Mesodermal cell (in vitro differentiated cells): ENCODE measurements at regions not wholly inside any gene's neighbourhood (a gene's known extent, or its start where the extent isn't known, plus 50 kb on each side); places are given as distances from the start of the nearest gene placed in this dataset.
A peak's percentile ranks its signal among the peaks of the same experiment; 100 is the strongest.

Experiments
- H3K27ac ChIP-seq: 2 replicates; pipeline ENCODE4 v1.7.0; 2013; ENCODE audit warnings: mild to moderate bottlenecking, low read depth, low read length, moderate library complexity; ENCODE audit not compliant: severe bottlenecking
- H3K36me3 ChIP-seq: 2 replicates; pipeline ENCODE4 v1.7.1; 2013; ENCODE audit warnings: mild to moderate bottlenecking, low read length, moderate library complexity; ENCODE audit not compliant: control insufficient read depth, insufficient read depth
- H3K4me1 ChIP-seq: one replicate; pipeline ENCODE4 v1.7.1; 2013; ENCODE audit warnings: mild to moderate bottlenecking, low read length; ENCODE audit not compliant: insufficient read depth, control insufficient read depth, poor library complexity, severe bottlenecking
- H3K4me3 ChIP-seq: 2 replicates; pipeline ENCODE4 v1.7.0; 2013; ENCODE audit warnings: low read length, control low read depth, mild to moderate bottlenecking; ENCODE audit not compliant: insufficient read depth, poor library complexity, severe bottlenecking; ENCODE audit errors: extremely low read depth
- H3K9me3 ChIP-seq: 2 replicates; pipeline ENCODE4 v1.7.1; 2013; ENCODE audit warnings: mild to moderate bottlenecking, low read length, moderate library complexity; ENCODE audit not compliant: control insufficient read depth
- WGBS, 2 experiments: methylation state at CpG; one replicate each; pipeline ENCODE4 v1.1.5; 2013; ENCODE audit warnings: missing lambda C conversion rate in 2 of 2; ENCODE audit not compliant: insufficient coverage in 2 of 2; 5-methylcytosine and 5-hydroxymethylcytosine counted together

DNA sequence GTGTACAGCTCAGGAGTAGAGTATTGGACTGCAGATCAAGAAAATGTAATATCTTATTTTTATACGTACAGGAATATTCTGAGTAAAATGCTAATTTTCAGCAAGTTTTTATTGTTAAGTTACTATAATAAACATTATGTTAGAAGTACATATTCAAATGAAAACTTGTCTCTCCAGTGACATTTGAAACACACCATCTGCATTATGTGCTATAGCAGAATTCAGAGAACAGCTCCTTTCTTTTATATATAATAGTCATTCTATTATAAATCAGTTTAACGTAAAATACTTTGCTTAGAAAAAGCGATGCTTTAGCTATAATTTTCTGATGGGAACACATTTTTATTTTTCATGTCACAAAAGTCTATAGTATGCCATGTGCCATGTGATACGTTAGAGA, 249.0 kb downstream of the PTPRC start:
- no CpG with 5 or more reads among the region's 4 CpGs for WGBS, 2 experiments
- Histone ChIP-seq H3K4me3 (no peak overlapping the region), H3K4me1 (peaks cover 20% of the 10 kb centered on the region), H3K9me3 (no peaks in the 10 kb centered on the region), H3K36me3 (no peaks in the 10 kb centered on the region), H3K27ac (no peak overlapping the region)

DNA sequence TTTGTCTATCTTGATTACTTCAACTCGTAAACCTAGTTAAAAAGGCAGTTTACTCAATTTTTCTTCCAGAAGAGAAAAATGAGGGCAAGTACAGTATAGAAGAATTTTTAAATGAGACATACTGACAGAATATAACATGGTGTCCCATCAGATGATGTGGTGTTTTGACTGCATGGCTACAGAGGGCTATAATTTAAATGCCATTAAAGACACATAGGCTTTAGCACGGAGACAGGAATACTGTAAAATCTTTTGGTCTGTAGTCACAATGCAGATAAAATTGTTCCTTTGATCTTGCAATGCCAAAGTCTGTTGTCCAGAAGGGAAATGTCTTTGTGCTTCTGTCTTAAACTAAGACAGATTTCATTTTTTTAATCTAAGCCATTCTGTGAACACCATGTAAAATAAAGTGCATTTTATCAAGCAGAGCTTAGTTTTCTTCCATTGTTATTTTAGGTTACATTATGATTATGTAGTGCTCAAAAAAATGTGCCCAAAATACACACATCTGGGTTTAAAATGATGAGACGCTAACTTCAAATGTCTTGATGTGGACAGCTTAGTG, 249.6 kb downstream of the PTPRC start:
- no peak overlapping the region for H3K4me3 ChIP-seq
- H3K4me1 ChIP-seq = peaks cover 26% of the 10 kb centered on the region
- no peaks in the 10 kb centered on the region for H3K36me3 ChIP-seq
- WGBS, 2 experiments = 100% methylated on average over 1 of the region's 3 CpGs
- no peak overlapping the region for H3K27ac ChIP-seq
- no peaks in the 10 kb centered on the region for H3K9me3 ChIP-seq

DNA sequence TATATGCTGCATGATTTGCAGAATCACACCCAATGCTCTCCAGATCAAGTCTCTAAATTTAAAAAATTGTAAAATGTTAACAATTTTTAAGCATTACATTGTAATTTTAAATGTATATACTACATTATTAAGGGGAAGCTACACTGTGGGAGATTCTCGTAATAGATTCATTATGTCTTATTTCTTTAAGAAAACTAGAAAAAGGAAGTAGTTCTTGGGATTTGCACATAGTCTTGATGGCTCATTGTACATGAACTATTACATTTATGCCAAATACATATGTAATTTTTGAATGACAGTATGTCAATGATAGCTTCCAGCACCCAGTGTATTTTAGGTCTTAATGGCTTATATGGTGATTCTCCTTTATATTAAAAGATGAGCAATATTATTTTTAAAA, 250.3 kb downstream of the PTPRC start:
- Histone ChIP-seq H3K27ac (no peak overlapping the region), H3K36me3 (no peaks in the 10 kb centered on the region), H3K9me3 (no peaks in the 10 kb centered on the region), H3K4me3 (no peak overlapping the region), H3K4me1 (peaks cover 30% of the 10 kb centered on the region)
- WGBS, 2 experiments = no CpG with 5 or more reads among the region's 1 CpG

DNA sequence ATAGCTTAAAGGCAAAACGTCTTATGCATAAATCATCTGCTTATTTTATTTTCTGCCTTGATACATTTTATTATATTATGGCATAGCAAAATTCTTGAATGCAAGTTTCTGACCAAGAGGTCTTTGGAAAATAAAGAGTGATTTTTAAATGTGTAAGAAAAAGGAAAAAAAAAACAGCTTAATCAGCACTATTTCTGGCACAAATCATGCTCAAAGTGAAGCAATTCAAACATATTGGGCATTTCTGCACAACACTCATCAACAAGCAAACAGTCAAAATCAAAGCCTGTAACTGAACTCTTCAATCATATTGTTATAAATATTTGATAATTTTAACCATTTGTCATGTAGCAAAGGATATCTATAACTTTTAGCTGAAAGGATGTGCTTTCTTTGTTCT, 250.9 kb downstream of the PTPRC start:
- H3K4me1 ChIP-seq = peaks cover 30% of the 10 kb centered on the region
- WGBS, 2 experiments = no CpG with 5 or more reads among the region's 1 CpG
- no peak overlapping the region for H3K27ac ChIP-seq

DNA sequence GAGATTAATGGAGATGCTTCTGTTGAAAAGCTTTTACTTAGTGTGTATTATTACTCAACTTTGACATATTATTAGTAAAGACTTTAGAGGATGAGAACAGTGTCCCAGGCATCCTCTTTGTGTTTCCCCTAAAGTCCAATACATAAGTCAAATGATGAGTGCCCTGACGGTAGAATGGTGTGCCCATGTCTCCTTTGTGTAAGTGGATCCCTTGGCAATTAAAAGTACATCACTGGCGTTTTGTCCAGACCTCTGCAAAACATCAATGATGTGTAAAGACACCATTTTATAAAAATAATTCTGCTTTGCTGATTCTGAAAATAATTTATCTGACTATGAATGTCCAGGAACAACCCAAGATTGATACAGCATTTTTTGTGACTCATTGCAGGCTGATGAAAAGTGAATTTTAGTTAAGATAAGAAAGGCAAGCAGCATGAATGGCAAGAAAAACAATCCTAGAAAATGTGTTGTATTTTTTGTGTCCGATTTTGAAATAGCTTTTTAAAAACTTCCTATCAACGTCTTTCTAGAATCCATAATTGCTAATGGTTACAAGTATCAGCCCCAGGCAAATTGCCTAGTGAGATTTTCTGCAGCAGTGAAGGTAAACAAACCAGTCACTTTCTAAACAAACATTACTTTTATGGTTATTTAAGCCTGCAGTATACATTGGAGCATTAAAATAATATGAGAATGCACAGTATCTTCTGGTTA, 251.5 kb downstream of the PTPRC start:
- no peaks in the 10 kb centered on the region for H3K36me3 ChIP-seq
- H3K27ac ChIP-seq = no peak overlapping the region
- H3K4me1 ChIP-seq = peaks cover 30% of the 10 kb centered on the region
- no peaks in the 10 kb centered on the region for H3K9me3 ChIP-seq
- WGBS, 2 experiments = 80 to 100% methylated on average over 1 of the region's 4 CpGs
- H3K4me3 ChIP-seq = no peak overlapping the region

More for the DNA sequence above, 250.9 kb downstream of the PTPRC start:
- Histone ChIP-seq H3K36me3 (no peaks in the 10 kb centered on the region), H3K9me3 (no peaks in the 10 kb centered on the region), H3K4me3 (no peak overlapping the region)

DNA sequence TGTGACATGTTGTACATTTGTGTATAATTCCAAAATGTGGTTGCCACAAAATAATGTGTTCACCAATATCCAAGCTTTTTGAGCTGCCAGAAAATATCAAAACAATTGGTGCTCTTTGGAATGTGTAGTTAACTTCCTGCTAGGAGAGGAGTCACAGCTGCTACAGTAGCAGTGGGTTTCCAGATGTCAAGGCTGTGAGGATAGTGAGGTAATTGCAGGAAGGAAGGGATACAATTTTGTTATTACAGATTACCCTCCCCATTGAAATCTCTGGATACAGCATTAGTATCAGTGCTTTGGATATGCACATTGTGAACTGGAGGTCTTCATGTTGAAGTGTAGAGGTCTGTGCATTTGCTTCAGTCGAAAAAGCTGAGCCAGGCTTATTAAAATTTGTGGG, 253.2 kb downstream of the PTPRC start:
- WGBS, 2 experiments = no CpG with 5 or more reads among the region's 1 CpG
- Histone ChIP-seq H3K9me3 (no peaks in the 10 kb centered on the region), H3K27ac (peak overlapping the region; percentile 60), H3K36me3 (no peaks in the 10 kb centered on the region), H3K4me3 (no peak overlapping the region), H3K4me1 (peaks cover 30% of the 10 kb centered on the region)

DNA sequence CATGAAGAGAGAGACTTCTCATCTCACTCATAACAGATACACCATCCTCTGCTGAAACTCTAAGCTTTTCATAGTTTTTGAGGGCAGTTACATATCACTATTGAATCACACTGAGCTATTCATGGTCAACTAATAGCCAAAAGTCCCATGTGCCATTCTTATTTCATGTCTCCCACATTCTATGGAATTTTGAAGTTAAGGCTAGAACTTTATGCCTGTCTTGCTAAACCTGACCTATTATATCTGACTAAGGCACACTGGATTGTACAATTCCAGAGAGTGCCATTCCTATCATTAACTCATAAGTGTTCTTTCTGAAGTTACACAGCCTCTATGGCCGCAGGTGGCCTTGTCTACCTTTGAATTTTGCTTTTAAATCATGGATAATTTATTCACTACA, 254.3 kb downstream of the PTPRC start:
- Histone ChIP-seq H3K27ac (no peak overlapping the region), H3K4me3 (no peak overlapping the region), H3K36me3 (no peaks in the 10 kb centered on the region), H3K4me1 (peaks cover 30% of the 10 kb centered on the region), H3K9me3 (no peaks in the 10 kb centered on the region)
- no CpG with 5 or more reads among the region's 1 CpG for WGBS, 2 experiments

DNA sequence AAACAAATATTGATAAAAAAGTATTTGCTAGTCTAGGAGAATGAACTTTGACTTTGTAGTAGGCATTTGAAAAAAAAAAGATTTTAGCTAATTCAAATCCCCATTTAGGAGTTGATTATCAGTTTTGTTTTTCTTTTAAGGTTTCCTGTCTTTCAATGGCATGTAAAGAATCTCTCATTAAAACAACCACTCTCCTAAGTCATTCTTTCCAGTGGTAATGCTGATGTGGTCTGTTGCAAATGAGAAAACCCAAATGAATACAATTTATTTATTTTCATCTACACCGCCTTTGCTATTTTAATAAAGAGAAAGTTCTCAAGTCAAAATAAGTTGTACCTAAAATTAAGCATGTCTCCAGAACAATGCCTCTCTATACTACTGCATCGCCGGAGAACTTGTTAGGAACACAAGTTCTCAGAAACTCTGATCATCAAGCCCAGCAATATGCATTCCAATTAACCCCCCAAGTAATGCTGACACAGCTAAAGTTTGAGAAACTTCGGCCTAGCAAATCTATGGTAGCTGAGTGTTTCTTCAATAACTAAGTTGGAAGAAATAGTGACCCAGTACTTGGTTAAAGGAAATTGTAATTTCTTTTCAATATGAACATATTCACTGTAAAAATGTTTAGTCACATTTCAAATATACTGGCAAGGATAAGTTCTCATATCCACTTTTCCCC, 255.1 kb downstream of the PTPRC start:
- peaks cover 23% of the 10 kb centered on the region for H3K4me1 ChIP-seq
- no peak overlapping the region for H3K4me3 ChIP-seq
- WGBS, 2 experiments = 90% methylated on average over 2 of the region's 4 CpGs; no CpG with 5 or more reads in 1 of the 2 experiments
- peak overlapping the region; percentile 37 for H3K27ac ChIP-seq
- H3K9me3 ChIP-seq = no peaks in the 10 kb centered on the region
- H3K36me3 ChIP-seq = no peaks in the 10 kb centered on the region

DNA sequence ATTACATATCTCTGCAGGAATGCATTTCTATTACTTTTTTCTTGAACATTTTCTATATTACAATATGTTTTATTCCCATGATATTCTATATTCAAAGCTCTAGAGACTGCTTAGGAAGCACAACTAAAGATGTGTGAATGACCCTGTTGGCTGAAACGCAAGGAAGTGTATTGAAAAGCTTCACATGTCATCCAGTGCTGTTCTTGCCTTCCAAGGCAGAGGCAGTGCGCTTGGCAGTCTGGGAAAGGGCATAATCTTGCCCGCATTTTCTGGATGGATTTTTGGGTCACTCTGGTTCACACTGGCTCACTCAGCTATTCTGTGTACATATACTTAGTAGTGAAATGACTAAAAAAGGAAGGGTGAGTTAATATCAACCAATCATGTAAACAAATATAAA, 262.4 kb downstream of the PTPRC start:
- Histone ChIP-seq H3K9me3 (no peaks in the 10 kb centered on the region), H3K27ac (no peak overlapping the region), H3K4me3 (no peak overlapping the region), H3K36me3 (no peaks in the 10 kb centered on the region), H3K4me1 (peaks cover 4% of the 10 kb centered on the region)
- 90 to 96% methylated on average over 2 to 3 of the region's 3 CpGs for WGBS, 2 experiments

DNA sequence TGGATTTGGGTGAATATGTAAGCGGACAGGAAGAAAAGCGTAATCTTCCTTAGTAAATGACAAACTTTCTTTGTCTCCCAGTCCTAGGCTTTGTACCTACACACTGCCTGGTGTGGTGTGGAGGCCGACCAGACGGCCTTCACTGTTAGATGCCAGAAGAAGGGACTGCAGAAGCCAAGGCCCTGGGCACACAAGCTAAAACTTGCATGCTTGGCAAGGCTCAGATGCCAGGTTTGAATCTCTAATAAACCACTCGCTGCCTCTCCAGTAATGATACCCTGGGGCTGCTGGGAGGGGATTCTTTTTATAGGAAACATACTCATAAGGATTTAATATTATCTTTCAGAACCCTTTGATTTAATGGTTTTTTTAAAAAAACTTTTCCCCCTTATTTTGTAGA, 263.8 kb downstream of the PTPRC start:
- Histone ChIP-seq H3K4me1 (peaks cover 4% of the 10 kb centered on the region), H3K9me3 (no peaks in the 10 kb centered on the region), H3K4me3 (no peak overlapping the region), H3K27ac (peak overlapping the region; percentile 82), H3K36me3 (no peaks in the 10 kb centered on the region)
- WGBS, 2 experiments = 71 to 75% methylated on average over 2 to 3 of the region's 5 CpGs

DNA sequence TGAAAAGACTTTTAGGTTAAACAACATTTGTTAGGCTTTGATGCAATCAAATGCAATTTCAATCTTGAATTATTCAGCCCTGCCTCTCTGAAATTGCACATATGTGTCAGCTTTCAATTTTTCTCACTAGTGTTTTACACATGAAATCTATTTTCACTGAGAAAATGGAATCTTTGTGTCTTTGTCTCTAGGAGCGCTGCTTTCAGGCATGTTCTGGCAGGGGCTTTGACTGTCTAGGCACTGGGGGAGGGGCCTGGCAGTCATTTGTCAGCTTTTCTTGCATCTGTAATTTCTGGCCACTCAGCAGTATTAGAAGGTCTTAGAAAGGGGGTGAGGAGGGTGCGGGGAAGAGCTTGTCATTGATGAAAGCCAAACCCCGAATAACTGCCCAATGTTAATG, 264.4 kb downstream of the PTPRC start:
- H3K27ac ChIP-seq = peak overlapping the region; percentile 82
- WGBS, 2 experiments = 52 to 79% methylated on average over 2 to 3 of the region's 3 CpGs
- H3K4me1 ChIP-seq = peaks cover 4% of the 10 kb centered on the region
- no peaks in the 10 kb centered on the region for H3K36me3 ChIP-seq
- H3K4me3 ChIP-seq = no peak overlapping the region
- no peaks in the 10 kb centered on the region for H3K9me3 ChIP-seq
